Retinal pigment epithelial cell (primary cell): ENCODE measurements at regions not wholly inside any gene's neighbourhood (a gene's known extent, or its start where the extent isn't known, plus 50 kb on each side); places are given as distances from the start of the nearest gene placed in this dataset.

Source experiments
- DNase-seq: peaks from one replicate; pipeline ENCODE4 v3.0.0-alpha.2; 2010; ENCODE audit warnings: low read depth
- H3K4me3 ChIP-seq: 2 replicates; pipeline ENCODE4 v1.5.1; 2011; ENCODE audit warnings: mild to moderate bottlenecking, low read length, control low read depth, moderate library complexity
- TF ChIP-seq, protein P1 (sequence below): conservative IDR thresholded peaks from 2 replicates; pipeline ENCODE4 v1.5.1; 2011; ENCODE audit warnings: low read depth, low read length, control low read depth, inconsistent platforms

DNA sequence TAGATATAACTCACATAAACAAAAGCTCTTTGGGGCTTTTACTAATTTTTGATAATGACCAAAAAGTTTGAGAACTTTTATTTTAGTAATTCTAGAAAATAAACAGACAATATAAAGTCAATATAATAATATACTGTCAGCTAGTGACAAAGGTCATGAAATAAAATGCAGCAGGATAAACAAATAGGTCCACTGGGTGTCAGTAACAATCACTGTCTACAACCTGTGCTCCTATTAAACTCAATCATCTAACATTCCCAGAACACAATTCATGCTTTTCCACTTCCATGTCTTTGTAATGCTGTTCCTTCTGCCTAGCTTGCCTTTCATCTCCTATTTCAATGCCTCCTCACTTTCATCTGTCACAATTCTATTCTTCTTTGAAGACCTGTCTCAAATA, 186.1 kb downstream of the GIPC2 start:
- DNase-seq = no peak
- H3K4me3 ChIP-seq = no peak overlapping the region
- TF ChIP-seq, protein P1, sequence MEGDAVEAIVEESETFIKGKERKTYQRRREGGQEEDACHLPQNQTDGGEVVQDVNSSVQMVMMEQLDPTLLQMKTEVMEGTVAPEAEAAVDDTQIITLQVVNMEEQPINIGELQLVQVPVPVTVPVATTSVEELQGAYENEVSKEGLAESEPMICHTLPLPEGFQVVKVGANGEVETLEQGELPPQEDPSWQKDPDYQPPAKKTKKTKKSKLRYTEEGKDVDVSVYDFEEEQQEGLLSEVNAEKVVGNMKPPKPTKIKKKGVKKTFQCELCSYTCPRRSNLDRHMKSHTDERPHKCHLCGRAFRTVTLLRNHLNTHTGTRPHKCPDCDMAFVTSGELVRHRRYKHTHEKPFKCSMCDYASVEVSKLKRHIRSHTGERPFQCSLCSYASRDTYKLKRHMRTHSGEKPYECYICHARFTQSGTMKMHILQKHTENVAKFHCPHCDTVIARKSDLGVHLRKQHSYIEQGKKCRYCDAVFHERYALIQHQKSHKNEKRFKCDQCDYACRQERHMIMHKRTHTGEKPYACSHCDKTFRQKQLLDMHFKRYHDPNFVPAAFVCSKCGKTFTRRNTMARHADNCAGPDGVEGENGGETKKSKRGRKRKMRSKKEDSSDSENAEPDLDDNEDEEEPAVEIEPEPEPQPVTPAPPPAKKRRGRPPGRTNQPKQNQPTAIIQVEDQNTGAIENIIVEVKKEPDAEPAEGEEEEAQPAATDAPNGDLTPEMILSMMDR = no peak

DNA sequence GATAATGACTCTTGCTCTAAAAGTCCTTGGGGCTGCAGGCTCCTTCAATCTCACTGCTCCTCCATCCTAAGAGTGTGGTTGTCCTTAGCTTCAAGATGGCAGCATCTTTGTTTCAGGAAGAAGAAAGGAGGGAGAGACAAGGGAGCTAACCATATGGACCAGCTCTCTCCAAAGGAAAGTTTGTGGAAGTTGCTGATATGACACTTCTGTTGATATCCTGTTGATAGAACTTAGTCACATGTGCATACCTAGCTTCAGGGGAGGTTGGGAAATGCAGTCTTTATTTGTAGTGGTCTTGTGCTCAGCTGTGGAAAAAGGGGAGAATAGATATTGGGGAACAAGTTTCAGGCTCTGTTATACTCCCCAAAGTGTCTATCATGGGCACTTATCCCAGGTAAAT, 186.9 kb downstream of the GIPC2 start:
- TF ChIP-seq, protein P1 = no peak
- DNase-seq = no peak
- H3K4me3 ChIP-seq = no peak overlapping the region

DNA sequence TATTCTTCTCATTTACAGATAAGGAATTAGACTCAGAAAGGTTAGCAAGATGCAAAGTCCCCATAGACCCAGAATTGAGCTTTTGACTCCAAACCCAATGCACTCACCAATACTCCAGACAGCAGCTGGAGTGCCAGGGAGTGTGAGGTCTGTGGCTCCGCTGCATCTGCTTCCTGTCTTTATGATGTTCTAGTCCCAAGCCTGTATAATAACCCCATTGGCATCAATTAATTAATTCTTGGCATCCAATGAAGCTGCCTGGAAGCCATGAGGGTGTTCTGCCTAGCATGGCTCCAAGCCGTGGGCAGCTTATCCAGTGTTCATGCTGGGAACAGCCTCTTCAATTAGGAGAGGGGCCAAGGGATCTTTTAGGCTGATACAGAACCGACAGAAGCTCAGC, 188.7 kb downstream of the GIPC2 start:
- TF ChIP-seq, protein P1 = no peak

DNA sequence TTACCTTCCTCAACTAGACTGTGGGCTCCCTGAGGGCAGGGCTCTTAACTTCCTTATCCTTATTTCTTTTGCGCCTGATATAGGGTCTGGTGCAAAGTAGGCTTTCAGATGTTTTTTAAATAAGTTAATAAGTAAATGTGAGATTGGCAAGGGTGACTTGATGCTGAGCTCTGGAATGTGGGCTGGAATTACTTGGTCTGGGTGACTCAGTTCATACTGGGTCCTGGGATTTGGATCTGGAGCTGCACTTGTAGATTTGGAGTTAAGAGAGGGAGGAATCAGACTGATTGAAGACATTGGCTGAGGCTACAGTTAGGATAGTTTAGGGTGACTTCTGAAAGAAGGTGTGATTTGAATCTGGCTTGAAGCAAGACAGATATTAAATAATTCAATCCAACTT, 190.9 kb downstream of the GIPC2 start:
- no peak for DNase-seq
- no peak overlapping the region for H3K4me3 ChIP-seq
- TF ChIP-seq, protein P1 = no peak

More for the DNA sequence above, 188.7 kb downstream of the GIPC2 start:
- H3K4me3 ChIP-seq = no peak overlapping the region
- no peak for DNase-seq

DNA sequence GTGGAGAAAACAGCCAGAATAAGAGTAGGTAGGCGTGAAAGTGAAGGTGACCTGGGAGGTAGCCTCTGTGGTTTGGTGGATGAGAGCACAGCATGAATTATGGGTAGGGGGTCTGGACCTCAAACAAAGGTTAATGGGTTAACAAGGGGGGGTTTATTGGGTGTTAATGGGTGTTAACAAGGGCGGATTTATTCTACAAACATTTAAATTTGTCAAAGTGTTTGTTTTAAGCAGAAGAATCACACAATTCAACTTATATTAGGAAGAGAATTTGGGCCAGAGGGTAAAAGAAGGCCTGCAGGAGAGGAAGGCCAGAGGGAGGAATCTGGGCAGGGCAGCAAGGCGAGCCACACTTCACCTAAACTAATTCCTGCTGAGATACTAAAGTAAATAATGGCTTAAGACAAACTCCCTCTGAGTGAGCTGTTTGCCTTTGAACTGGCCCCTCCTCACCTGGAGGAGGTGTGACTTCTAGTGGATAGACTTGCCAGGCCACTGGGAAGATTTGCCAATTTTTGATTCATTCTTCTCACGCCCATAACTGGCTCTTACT, 191.7 kb downstream of the GIPC2 start:
- no peak for DNase-seq
- no peak overlapping the region for H3K4me3 ChIP-seq
- TF ChIP-seq, protein P1 = no peak

DNA sequence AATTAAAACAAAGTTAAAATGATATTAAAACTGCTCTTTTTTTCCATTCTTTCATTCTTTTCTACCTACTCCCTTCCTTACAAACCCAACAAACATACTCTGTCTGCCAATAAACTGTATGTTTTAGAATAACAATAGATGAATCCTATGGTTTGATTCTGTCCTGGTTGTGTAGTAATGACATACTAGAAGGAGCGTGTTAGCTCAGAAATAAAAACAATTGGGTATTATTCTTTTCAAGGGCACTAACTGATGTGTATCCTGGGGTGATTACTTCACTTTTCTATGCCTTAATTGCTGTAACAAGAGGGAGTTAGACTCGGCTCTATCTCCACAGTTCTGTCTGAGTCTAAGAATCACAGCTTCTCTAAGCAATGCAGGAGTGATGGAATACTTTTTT, 194.4 kb downstream of the GIPC2 start:
- no peak for DNase-seq
- no peak overlapping the region for H3K4me3 ChIP-seq
- TF ChIP-seq, protein P1 = no peak

DNA sequence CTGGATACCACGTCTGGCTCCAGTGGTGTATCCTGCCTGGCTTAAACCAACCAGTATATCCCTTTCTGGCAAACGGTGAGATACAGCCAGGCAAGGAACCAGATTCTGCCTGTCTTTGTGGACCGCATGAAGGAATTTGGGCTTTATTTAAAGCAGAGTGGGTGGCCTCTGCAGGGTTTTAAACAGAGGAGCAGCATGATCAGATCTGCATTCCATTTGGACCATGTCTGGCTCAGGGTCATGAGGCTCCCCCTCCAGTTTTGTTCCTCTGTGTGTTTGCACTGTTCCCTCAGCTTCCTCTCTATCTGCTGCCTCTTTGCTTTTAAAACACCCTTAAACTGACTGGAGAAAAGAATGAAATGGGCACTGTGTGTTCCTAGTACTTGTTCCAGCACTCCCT, 195.0 kb downstream of the GIPC2 start:
- no peak overlapping the region for H3K4me3 ChIP-seq
- DNase-seq = no peak
- TF ChIP-seq, protein P1 = no peak
